Astrocyte (in vitro differentiated cells and primary cell): ENCODE measurements at regions not wholly inside any gene's neighbourhood (a gene's known extent, or its start where the extent isn't known, plus 50 kb on each side); places are given as distances from the start of the nearest gene placed in this dataset.

ENCODE experiments used
- DNase-seq: peaks from one replicate; pipeline ENCODE4 v3.0.0-alpha.2; 2010; ENCODE audit warnings: low read depth
- FAIRE-seq: peaks from 2 replicates; lab custom pipeline; 2011; peaks lifted over from hg19 to GRCh38; lab: Jason Lieb, UNC
- H2AFZ ChIP-seq: 2 replicates; pipeline ENCODE4 v1.6.0; 2012; ENCODE audit warnings: low read depth, low read length, inconsistent platforms
- H3K27ac ChIP-seq: 2 replicates; pipeline ENCODE4 v1.5.1; 2011; ENCODE audit warnings: low read depth, low read length, inconsistent platforms
- H3K27me3 ChIP-seq: 2 replicates; pipeline ENCODE4 v1.6.0; 2011; ENCODE audit warnings: low read length, inconsistent platforms; ENCODE audit not compliant: insufficient read depth
- H3K36me3 ChIP-seq: 2 replicates; pipeline ENCODE4 v1.5.1; 2011; ENCODE audit warnings: low read length, inconsistent platforms; ENCODE audit not compliant: insufficient read depth
- H3K4me1 ChIP-seq: 2 replicates; pipeline ENCODE4 v1.5.1; 2011; ENCODE audit warnings: low read length, inconsistent platforms; ENCODE audit not compliant: insufficient read depth
- H3K4me2 ChIP-seq: 2 replicates; pipeline ENCODE4 v1.6.0; 2012; ENCODE audit warnings: low read length, inconsistent platforms
- H3K4me3 ChIP-seq: 2 replicates; pipeline ENCODE4 v1.5.1; 2011; ENCODE audit warnings: low read depth, mild to moderate bottlenecking, low read length, inconsistent platforms; ENCODE audit not compliant: insufficient read depth
- H3K79me2 ChIP-seq: 2 replicates; pipeline ENCODE4 v1.6.0; 2012; ENCODE audit warnings: mild to moderate bottlenecking, low read length, inconsistent platforms; ENCODE audit not compliant: insufficient read depth
- H3K9ac ChIP-seq: 2 replicates; pipeline ENCODE4 v1.6.0; 2012; ENCODE audit warnings: mild to moderate bottlenecking, low read length, inconsistent platforms
- H3K9me3 ChIP-seq: 2 replicates; pipeline ENCODE4 v1.5.1; 2012; ENCODE audit warnings: low read depth, mild to moderate bottlenecking, low read length, inconsistent platforms; ENCODE audit not compliant: insufficient read depth
- H4K20me1 ChIP-seq: 2 replicates; pipeline ENCODE4 v1.6.0; 2012; ENCODE audit warnings: low read length, inconsistent platforms; ENCODE audit not compliant: insufficient read depth
- H3K27ac Mint-ChIP-seq: one replicate; pipeline ENCODE4 v1.8.0; 2021; ENCODE audit warnings: mild to moderate bottlenecking, mixed read lengths; ENCODE audit not compliant: unreplicated experiment
- H3K27me3 Mint-ChIP-seq: one replicate; pipeline ENCODE4 v1.8.0; 2021; ENCODE audit warnings: low read depth, mixed read lengths; ENCODE audit not compliant: unreplicated experiment
- H3K36me3 Mint-ChIP-seq: one replicate; pipeline ENCODE4 v1.8.0; 2021; ENCODE audit warnings: low read depth, mixed read lengths; ENCODE audit not compliant: unreplicated experiment
- H3K4me1 Mint-ChIP-seq: one replicate; pipeline ENCODE4 v1.8.0; 2021; ENCODE audit warnings: low read depth, mixed read lengths; ENCODE audit not compliant: unreplicated experiment
- H3K4me3 Mint-ChIP-seq: one replicate; pipeline ENCODE4 v1.8.0; 2021; ENCODE audit warnings: mild to moderate bottlenecking, moderate library complexity, mixed read lengths; ENCODE audit not compliant: unreplicated experiment
- H3K9me3 Mint-ChIP-seq: one replicate; pipeline ENCODE4 v1.8.0; 2021; ENCODE audit warnings: mild to moderate bottlenecking, mixed read lengths; ENCODE audit not compliant: unreplicated experiment
- CTCF ChIP-seq: IDR thresholded peaks from 2 replicates; pipeline ENCODE4 v1.5.1; 2011; ENCODE audit warnings: low read depth, mild to moderate bottlenecking, inconsistent platforms, low read length, moderate library complexity; ENCODE audit not compliant: insufficient read depth
- EZH2 ChIP-seq: IDR thresholded peaks from 2 replicates; pipeline ENCODE4 v1.6.1; 2012; ENCODE audit warnings: mild to moderate bottlenecking, low read length, inconsistent platforms; ENCODE audit not compliant: insufficient read depth

GRCh38 chr2:82155469-82155868, 1850.9 kb upstream of the LRRTM1 start:
- Histone ChIP-seq H3K9me3 (no peaks in the 10 kb centered on the region), H3K79me2 (no peaks in the 10 kb centered on the region), H4K20me1 (no peaks in the 10 kb centered on the region), H3K4me2 (no peak overlapping the region), H2AFZ (no peak overlapping the region), H3K36me3 (no peaks in the 10 kb centered on the region), H3K27me3 (no peaks in the 10 kb centered on the region), H3K4me3 (no peak overlapping the region), H3K4me1 (no peaks in the 10 kb centered on the region), H3K27ac (no peak overlapping the region), H3K9ac (no peak overlapping the region)
- FAIRE-seq, result no peak
- Mint-ChIP-seq H3K9me3 (no peaks in the 10 kb centered on the region), H3K27ac (no peak overlapping the region), H3K27me3 (no peaks in the 10 kb centered on the region), H3K36me3 (no peaks in the 10 kb centered on the region), H3K4me3 (no peak overlapping the region), H3K4me1 (no peaks in the 10 kb centered on the region)
- DNase-seq, result no peak
- TF ChIP-seq CTCF, result no peak
- no peak for TF ChIP-seq EZH2

- Histone ChIP-seq H3K4me2 (no peak overlapping the region), H3K4me3 (no peak overlapping the region), H3K4me1 (no peaks in the 10 kb centered on the region), H2AFZ (no peak overlapping the region), H3K79me2 (no peaks in the 10 kb centered on the region), H3K9me3 (no peaks in the 10 kb centered on the region), H3K27me3 (no peaks in the 10 kb centered on the region), H4K20me1 (no peaks in the 10 kb centered on the region), H3K27ac (no peak overlapping the region), H3K36me3 (no peaks in the 10 kb centered on the region), H3K9ac (no peak overlapping the region)
- no peaks in the 10 kb centered on the region for H3K27me3 Mint-ChIP-seq
- H3K9me3 Mint-ChIP-seq, result no peaks in the 10 kb centered on the region
- DNase-seq, result no peak
- H3K4me3 Mint-ChIP-seq, result no peak overlapping the region
- FAIRE-seq, result no peak
- no peak for TF ChIP-seq EZH2
- TF ChIP-seq CTCF, result no peak
- no peak overlapping the region for H3K27ac Mint-ChIP-seq
- no peaks in the 10 kb centered on the region for H3K36me3 Mint-ChIP-seq
- no peaks in the 10 kb centered on the region for H3K4me1 Mint-ChIP-seq
These were observed 1838.8 kb upstream of the LRRTM1 start for GRCh38 chr2:82143343-82143742.

GRCh38 chr2:82139979-82140611, 1835.5 kb upstream of the LRRTM1 start:
- Mint-ChIP-seq H3K27me3 (no peaks in the 10 kb centered on the region), H3K9me3 (no peaks in the 10 kb centered on the region)
- FAIRE-seq, result no peak

More at GRCh38 chr2:82139979-82140611, 1835.5 kb upstream of the LRRTM1 start:
- H3K36me3 ChIP-seq, result no peaks in the 10 kb centered on the region
- H4K20me1 ChIP-seq, result no peaks in the 10 kb centered on the region
- no peak overlapping the region for H2AFZ ChIP-seq
- H3K27ac ChIP-seq, result no peak overlapping the region
- no peaks in the 10 kb centered on the region for H3K36me3 Mint-ChIP-seq
- H3K4me1 ChIP-seq, result no peaks in the 10 kb centered on the region
- no peaks in the 10 kb centered on the region for H3K79me2 ChIP-seq
- no peak overlapping the region for H3K9ac ChIP-seq
- H3K4me3 ChIP-seq, result no peak overlapping the region
- no peak overlapping the region for H3K4me3 Mint-ChIP-seq
- no peaks in the 10 kb centered on the region for H3K27me3 ChIP-seq
- no peak overlapping the region for H3K4me2 ChIP-seq
- no peaks in the 10 kb centered on the region for H3K9me3 ChIP-seq
- H3K4me1 Mint-ChIP-seq, result no peaks in the 10 kb centered on the region
- TF ChIP-seq CTCF (no peak), EZH2 (no peak)
- DNase-seq, result no peak
- H3K27ac Mint-ChIP-seq, result no peak overlapping the region
